HEK293 (cell line): ENCODE measurements at regions not wholly inside any gene's neighbourhood (a gene's known extent, or its start where the extent isn't known, plus 50 kb on each side); places are given as distances from the start of the nearest gene placed in this dataset.

Experiments
- MZF1 ChIP-seq: fragments of 450-650 bp; formaldehyde crosslinking; IDR thresholded peaks from 2 replicates; pipeline ENCODE4 v1.5.1; 2017; ENCODE audit warnings: missing biosample characterization, missing genetic modification characterization, borderline replicate concordance
- ZBTB21 ChIP-seq: fragments of 450-650 bp; formaldehyde crosslinking; IDR thresholded peaks from 2 replicates; pipeline ENCODE4 v1.5.1; 2017; ENCODE audit warnings: missing biosample characterization, missing genetic modification characterization
- ZNF433 ChIP-seq: fragments of 450-650 bp; formaldehyde crosslinking; IDR thresholded peaks from 2 replicates; pipeline ENCODE4 v1.5.1; 2016; ENCODE audit warnings: missing biosample characterization, missing genetic modification characterization, low read depth
- ZNF510 ChIP-seq: fragments of 450-650 bp; formaldehyde crosslinking; IDR thresholded peaks from 2 replicates; pipeline ENCODE4 v1.5.1; 2018; ENCODE audit warnings: mild to moderate bottlenecking, missing genetic modification characterization, missing biosample characterization; ENCODE audit not compliant: insufficient replicate concordance
- ZNF776 ChIP-seq: fragments of 450-650 bp; formaldehyde crosslinking; IDR thresholded peaks from 2 replicates; pipeline ENCODE4 v1.5.0; 2017; ENCODE audit warnings: missing biosample characterization, missing genetic modification characterization, borderline replicate concordance
- ZNF830 ChIP-seq: fragments of 450-650 bp; IDR thresholded peaks from 2 replicates; pipeline ENCODE4 v1.5.0; 2018; ENCODE audit warnings: missing biosample characterization, missing genetic modification characterization, low read depth, mild to moderate bottlenecking, moderate library complexity
- TF ChIP-seq, protein P1 (sequence below): fragments of 450-650 bp; formaldehyde crosslinking; IDR thresholded peaks from 2 replicates; pipeline ENCODE4 v1.5.1; 2016; ENCODE audit warnings: missing biosample characterization, missing genetic modification characterization
- TF ChIP-seq, protein P2 (sequence below): fragments of 450-650 bp; formaldehyde crosslinking; IDR thresholded peaks from 2 replicates; pipeline ENCODE4 v1.5.1; 2017; ENCODE audit warnings: missing biosample characterization, missing genetic modification characterization
- TF ChIP-seq, protein P3 (sequence below): fragments of 450-650 bp; formaldehyde crosslinking; IDR thresholded peaks from 2 replicates; pipeline ENCODE4 v1.5.1; 2016; ENCODE audit warnings: missing biosample characterization, missing genetic modification characterization
- TF ChIP-seq, protein P4 (sequence below): fragments of 450-650 bp; formaldehyde crosslinking; IDR thresholded peaks from 2 replicates; pipeline ENCODE4 v1.5.1; 2016; ENCODE audit warnings: missing biosample characterization, missing genetic modification characterization
- TF ChIP-seq, protein P5 (sequence below): fragments of 450-650 bp; formaldehyde crosslinking; IDR thresholded peaks from 2 replicates; pipeline ENCODE4 v1.5.1; 2017; ENCODE audit warnings: missing biosample characterization, missing genetic modification characterization

DNA sequence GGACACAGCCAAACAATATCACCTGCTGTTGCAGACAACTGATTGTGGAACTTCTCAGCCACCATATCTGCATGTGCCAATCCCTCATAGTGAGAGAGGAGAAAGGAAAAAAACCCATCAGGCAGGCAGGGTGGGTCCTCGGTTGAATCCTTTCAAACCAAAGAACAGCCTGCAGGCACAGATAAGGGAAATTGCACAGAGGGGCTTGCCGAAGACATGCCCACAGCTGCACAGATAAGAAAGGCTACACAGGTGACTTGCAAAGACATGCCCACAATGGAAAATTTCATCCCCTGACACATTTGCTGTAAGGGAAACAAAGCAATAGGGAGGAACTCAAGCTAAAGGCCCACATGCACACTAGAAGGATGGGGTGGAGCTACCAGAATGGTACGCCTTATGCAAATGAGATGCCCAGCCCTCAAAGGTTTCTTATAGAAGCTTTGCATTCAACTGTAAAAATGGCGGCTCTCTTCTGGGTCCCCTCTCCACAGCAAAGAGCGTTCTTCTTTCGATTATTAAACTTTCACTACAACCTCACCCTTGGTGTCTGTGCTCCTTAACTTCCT, 170.0 kb upstream of the TMPO start:
- TF ChIP-seq, protein P1, sequence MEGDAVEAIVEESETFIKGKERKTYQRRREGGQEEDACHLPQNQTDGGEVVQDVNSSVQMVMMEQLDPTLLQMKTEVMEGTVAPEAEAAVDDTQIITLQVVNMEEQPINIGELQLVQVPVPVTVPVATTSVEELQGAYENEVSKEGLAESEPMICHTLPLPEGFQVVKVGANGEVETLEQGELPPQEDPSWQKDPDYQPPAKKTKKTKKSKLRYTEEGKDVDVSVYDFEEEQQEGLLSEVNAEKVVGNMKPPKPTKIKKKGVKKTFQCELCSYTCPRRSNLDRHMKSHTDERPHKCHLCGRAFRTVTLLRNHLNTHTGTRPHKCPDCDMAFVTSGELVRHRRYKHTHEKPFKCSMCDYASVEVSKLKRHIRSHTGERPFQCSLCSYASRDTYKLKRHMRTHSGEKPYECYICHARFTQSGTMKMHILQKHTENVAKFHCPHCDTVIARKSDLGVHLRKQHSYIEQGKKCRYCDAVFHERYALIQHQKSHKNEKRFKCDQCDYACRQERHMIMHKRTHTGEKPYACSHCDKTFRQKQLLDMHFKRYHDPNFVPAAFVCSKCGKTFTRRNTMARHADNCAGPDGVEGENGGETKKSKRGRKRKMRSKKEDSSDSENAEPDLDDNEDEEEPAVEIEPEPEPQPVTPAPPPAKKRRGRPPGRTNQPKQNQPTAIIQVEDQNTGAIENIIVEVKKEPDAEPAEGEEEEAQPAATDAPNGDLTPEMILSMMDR (tag by site-specific recombination), result no peak
- TF ChIP-seq, protein P2, sequence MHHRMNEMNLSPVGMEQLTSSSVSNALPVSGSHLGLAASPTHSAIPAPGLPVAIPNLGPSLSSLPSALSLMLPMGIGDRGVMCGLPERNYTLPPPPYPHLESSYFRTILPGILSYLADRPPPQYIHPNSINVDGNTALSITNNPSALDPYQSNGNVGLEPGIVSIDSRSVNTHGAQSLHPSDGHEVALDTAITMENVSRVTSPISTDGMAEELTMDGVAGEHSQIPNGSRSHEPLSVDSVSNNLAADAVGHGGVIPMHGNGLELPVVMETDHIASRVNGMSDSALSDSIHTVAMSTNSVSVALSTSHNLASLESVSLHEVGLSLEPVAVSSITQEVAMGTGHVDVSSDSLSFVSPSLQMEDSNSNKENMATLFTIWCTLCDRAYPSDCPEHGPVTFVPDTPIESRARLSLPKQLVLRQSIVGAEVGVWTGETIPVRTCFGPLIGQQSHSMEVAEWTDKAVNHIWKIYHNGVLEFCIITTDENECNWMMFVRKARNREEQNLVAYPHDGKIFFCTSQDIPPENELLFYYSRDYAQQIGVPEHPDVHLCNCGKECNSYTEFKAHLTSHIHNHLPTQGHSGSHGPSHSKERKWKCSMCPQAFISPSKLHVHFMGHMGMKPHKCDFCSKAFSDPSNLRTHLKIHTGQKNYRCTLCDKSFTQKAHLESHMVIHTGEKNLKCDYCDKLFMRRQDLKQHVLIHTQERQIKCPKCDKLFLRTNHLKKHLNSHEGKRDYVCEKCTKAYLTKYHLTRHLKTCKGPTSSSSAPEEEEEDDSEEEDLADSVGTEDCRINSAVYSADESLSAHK (tag by site-specific recombination), result no peak
- TF ChIP-seq, protein P3, sequence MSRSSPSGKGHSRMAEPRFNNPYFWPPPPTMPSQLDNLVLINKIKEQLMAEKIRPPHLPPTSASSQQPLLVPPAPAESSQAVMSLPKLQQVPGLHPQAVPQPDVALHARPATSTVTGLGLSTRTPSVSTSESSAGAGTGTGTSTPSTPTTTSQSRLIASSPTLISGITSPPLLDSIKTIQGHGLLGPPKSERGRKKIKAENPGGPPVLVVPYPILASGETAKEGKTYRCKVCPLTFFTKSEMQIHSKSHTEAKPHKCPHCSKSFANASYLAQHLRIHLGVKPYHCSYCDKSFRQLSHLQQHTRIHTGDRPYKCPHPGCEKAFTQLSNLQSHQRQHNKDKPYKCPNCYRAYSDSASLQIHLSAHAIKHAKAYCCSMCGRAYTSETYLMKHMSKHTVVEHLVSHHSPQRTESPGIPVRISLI (tag by site-specific recombination), result no peak
- TF ChIP-seq ZBTB21 (tag by site-specific recombination) (no peak), ZNF830 (tag by site-specific recombination) (no peak), ZNF776 (no peak), MZF1 (tag by site-specific recombination) (no peak), ZNF433 (no peak), ZNF510 (tag by site-specific recombination) (no peak)
- TF ChIP-seq, protein P4, sequence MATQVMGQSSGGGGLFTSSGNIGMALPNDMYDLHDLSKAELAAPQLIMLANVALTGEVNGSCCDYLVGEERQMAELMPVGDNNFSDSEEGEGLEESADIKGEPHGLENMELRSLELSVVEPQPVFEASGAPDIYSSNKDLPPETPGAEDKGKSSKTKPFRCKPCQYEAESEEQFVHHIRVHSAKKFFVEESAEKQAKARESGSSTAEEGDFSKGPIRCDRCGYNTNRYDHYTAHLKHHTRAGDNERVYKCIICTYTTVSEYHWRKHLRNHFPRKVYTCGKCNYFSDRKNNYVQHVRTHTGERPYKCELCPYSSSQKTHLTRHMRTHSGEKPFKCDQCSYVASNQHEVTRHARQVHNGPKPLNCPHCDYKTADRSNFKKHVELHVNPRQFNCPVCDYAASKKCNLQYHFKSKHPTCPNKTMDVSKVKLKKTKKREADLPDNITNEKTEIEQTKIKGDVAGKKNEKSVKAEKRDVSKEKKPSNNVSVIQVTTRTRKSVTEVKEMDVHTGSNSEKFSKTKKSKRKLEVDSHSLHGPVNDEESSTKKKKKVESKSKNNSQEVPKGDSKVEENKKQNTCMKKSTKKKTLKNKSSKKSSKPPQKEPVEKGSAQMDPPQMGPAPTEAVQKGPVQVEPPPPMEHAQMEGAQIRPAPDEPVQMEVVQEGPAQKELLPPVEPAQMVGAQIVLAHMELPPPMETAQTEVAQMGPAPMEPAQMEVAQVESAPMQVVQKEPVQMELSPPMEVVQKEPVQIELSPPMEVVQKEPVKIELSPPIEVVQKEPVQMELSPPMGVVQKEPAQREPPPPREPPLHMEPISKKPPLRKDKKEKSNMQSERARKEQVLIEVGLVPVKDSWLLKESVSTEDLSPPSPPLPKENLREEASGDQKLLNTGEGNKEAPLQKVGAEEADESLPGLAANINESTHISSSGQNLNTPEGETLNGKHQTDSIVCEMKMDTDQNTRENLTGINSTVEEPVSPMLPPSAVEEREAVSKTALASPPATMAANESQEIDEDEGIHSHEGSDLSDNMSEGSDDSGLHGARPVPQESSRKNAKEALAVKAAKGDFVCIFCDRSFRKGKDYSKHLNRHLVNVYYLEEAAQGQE (tag by site-specific recombination), result no peak
- TF ChIP-seq, protein P5, sequence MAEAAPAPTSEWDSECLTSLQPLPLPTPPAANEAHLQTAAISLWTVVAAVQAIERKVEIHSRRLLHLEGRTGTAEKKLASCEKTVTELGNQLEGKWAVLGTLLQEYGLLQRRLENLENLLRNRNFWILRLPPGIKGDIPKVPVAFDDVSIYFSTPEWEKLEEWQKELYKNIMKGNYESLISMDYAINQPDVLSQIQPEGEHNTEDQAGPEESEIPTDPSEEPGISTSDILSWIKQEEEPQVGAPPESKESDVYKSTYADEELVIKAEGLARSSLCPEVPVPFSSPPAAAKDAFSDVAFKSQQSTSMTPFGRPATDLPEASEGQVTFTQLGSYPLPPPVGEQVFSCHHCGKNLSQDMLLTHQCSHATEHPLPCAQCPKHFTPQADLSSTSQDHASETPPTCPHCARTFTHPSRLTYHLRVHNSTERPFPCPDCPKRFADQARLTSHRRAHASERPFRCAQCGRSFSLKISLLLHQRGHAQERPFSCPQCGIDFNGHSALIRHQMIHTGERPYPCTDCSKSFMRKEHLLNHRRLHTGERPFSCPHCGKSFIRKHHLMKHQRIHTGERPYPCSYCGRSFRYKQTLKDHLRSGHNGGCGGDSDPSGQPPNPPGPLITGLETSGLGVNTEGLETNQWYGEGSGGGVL (tag by site-specific recombination), result no peak
